ENCODE measurements at regions not wholly inside any gene's neighbourhood (a gene's known extent, or its start where the extent isn't known, plus 50 kb on each side); places are given as distances from the start of the nearest gene placed in this dataset.
A peak's percentile ranks its signal among the peaks of the same experiment; 100 is the strongest.

DNA sequence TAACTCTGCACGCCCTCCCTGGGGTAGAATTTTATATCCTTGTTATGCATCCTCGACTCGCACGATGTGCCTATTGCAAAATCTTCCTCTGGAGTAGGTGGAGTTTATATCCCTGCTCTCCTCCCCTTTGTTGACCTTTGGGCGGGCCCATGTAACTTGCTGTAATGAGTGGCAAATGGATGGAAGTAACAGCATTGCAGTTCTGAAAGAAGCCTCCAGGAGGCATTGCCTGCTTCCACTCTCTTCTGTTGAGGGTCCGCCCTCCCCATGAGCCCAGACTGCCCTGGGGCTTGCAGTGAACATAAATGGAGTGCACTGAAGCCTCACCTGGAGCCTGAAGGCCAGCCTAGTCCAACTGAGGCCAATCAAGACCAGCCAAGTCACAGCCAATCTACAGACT, 62.2 kb upstream of the GRIK3 start:
- WGBS, 2 donors: 80 to 82% methylated on average over 6 of the region's 6 CpGs
- intact Hi-C loops (cut with DNase I; ENCODE audit: low total_unique reads): no loop called here
- no peak for DNase-seq
- Histone ChIP-seq H3K27me3 (no peaks in the 10 kb centered on the region), H3K27ac (no peak overlapping the region), H3K4me3 (no peak overlapping the region), H3K9me3 (no peaks in the 10 kb centered on the region), H3K36me3 (ENCODE audit: low read depth, missing control alignments) (no peaks in the 10 kb centered on the region), H3K4me1 (no peaks in the 10 kb centered on the region)
- no peak for TF ChIP-seq POLR2A (IDR thresholded peaks at IDR 0.05)
- TF ChIP-seq, protein P1, sequence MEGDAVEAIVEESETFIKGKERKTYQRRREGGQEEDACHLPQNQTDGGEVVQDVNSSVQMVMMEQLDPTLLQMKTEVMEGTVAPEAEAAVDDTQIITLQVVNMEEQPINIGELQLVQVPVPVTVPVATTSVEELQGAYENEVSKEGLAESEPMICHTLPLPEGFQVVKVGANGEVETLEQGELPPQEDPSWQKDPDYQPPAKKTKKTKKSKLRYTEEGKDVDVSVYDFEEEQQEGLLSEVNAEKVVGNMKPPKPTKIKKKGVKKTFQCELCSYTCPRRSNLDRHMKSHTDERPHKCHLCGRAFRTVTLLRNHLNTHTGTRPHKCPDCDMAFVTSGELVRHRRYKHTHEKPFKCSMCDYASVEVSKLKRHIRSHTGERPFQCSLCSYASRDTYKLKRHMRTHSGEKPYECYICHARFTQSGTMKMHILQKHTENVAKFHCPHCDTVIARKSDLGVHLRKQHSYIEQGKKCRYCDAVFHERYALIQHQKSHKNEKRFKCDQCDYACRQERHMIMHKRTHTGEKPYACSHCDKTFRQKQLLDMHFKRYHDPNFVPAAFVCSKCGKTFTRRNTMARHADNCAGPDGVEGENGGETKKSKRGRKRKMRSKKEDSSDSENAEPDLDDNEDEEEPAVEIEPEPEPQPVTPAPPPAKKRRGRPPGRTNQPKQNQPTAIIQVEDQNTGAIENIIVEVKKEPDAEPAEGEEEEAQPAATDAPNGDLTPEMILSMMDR (IDR thresholded peaks at IDR 0.05): peak in 1 of 3 experiments; percentile 16

DNA sequence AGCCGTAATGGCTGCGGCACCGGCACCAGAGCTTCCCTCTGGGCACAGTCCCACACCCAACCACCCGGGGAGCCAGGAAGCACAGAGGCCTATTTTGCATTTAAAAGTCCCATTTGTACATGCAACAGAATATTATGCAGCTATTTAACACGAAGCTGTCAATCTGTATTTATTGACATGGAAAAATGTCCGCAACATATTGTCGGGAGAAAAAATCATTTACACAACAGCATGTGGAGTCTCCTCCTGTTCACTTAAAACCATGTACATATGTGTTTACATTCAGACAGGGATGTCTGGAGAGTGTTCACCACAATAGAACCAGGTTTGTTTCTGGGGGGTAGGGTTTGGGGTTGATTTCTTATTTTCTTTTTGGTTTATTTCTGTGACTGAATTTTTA, 63.4 kb upstream of the GRIK3 start:
- Histone ChIP-seq H3K27ac (no peak overlapping the region), H3K36me3 (ENCODE audit: low read depth, missing control alignments) (no peaks in the 10 kb centered on the region), H3K4me1 (no peaks in the 10 kb centered on the region), H3K27me3 (no peaks in the 10 kb centered on the region), H3K9me3 (no peaks in the 10 kb centered on the region), H3K4me3 (no peak overlapping the region)
- DNase-seq: no peak
- intact Hi-C loops (cut with DNase I; ENCODE audit: low total_unique reads): no loop called here
- no peak for TF ChIP-seq POLR2A (IDR thresholded peaks at IDR 0.05)
- TF ChIP-seq, protein P1 (IDR thresholded peaks at IDR 0.05): no peak
- WGBS, 2 donors: 78 to 83% methylated on average over 7 of the region's 7 CpGs

DNA sequence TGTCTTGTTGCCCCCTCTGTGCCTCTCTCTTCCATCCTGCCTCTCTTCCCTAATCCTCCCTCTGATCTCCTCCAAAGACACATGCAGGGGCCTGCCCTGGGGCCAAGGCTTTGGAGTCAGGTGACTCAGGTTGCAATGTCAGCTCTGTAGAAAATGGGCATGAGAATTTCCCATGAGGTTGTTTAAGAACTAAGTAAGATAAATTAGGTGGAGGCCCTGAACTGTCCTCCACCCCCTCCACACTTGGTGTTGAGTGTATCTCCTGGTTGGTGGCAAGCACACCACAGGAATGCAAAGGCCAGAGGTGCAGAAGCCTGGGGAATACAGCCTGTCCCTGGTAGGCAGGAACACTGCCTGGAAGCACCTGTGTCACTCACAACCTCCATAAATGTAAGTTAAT, 63.9 kb upstream of the GRIK3 start:
- no peaks in the 10 kb centered on the region for H3K4me1 ChIP-seq
- no peak overlapping the region for H3K27ac ChIP-seq
- H3K9me3 ChIP-seq: no peaks in the 10 kb centered on the region
- intact Hi-C loops (cut with DNase I; ENCODE audit: low total_unique reads): no loop called here
- no peaks in the 10 kb centered on the region for H3K36me3 ChIP-seq (ENCODE audit: low read depth, missing control alignments)
- H3K4me3 ChIP-seq: no peak overlapping the region
- TF ChIP-seq, protein P1 (IDR thresholded peaks at IDR 0.05): no peak
- TF ChIP-seq POLR2A (IDR thresholded peaks at IDR 0.05): no peak
- H3K27me3 ChIP-seq: no peaks in the 10 kb centered on the region
- no peak for DNase-seq

DNA sequence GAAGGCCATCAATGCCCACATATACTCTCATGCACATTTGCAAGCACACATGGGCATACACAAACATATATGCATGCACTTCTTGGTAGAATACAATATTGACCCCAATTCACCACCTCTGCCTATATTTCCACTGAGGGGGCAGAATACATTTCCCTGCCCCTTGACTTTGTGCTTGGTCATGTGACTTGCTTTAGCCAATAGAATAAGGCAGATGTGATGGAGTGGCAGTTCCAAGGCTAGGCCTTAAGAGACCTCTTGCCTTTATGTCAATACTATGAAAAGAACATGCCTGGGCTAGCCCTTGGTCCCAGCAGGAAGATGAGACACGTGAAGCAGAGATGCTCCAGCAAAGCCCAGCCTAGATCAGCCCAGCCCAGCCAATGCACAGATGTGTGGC, 66.0 kb upstream of the GRIK3 start:
- Histone ChIP-seq H3K27me3 (no peaks in the 10 kb centered on the region), H3K36me3 (ENCODE audit: low read depth, missing control alignments) (no peaks in the 10 kb centered on the region), H3K4me3 (no peak overlapping the region), H3K4me1 (no peaks in the 10 kb centered on the region), H3K27ac (no peak overlapping the region), H3K9me3 (no peaks in the 10 kb centered on the region)
- intact Hi-C loops (cut with DNase I; ENCODE audit: low total_unique reads): no loop called here
- DNase-seq: no peak
- no peak for TF ChIP-seq POLR2A (IDR thresholded peaks at IDR 0.05)
- TF ChIP-seq, protein P1 (IDR thresholded peaks at IDR 0.05): no peak
- WGBS, 2 donors: 40 to 71% methylated on average over 1 of the region's 1 CpG

DNA sequence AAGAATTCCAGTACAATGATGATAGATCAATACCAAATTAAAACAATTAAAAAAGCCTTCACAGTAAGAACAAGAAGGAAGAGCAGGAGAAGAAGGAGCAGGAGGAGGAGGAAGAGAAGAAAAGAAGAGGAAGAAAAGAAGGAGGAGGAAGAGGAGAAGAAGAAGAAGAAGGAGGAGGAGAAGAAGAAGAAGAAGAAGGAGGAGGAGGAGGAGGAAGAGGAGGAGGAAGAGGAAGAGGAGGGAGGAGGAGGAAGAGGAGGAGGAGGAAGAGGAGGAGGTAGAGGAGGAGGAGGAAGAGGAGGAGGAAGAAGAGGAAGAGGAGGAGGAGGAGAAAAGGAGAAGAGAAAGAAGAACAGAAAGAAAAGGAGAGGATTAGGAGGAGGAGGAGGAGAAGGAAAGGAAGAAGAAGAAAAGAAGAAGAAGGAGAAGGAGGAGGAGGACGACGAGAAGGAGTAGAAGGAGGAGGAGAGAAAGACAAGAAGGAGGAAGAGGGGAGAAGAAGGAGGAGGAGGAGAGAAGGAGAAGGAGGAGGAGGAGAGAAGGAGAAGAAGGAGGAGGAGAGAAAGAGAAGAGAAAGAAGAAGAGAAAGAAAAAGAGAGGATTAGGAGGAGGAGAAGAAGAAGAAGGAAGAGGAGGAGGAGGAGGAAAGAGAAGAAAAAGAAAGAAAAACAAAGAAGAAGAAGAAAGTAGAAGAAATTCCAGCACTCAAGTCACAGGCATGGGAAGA, 68.5 kb upstream of the GRIK3 start:
- no peak overlapping the region for H3K4me3 ChIP-seq
- H3K36me3 ChIP-seq (ENCODE audit: low read depth, missing control alignments): no peaks in the 10 kb centered on the region
- H3K27ac ChIP-seq: no peak overlapping the region
- no peaks in the 10 kb centered on the region for H3K27me3 ChIP-seq
- 73 to 84% methylated on average over 2 of the region's 2 CpGs for WGBS, 2 donors
- no peak for DNase-seq
- TF ChIP-seq POLR2A (IDR thresholded peaks at IDR 0.05): no peak
- H3K4me1 ChIP-seq: no peaks in the 10 kb centered on the region
- intact Hi-C loops (cut with DNase I; ENCODE audit: low total_unique reads): no loop called here
- H3K9me3 ChIP-seq: no peaks in the 10 kb centered on the region

All from testis (tissue), 2 donors.